Activated CD4-positive, alpha-beta T cell treated with anti-CD3 and anti-CD28 coated beads for 36 hours (primary cell): ENCODE measurements at regions not wholly inside any gene's neighbourhood (a gene's known extent, or its start where the extent isn't known, plus 50 kb on each side); places are given as distances from the start of the nearest gene placed in this dataset.
A peak's percentile ranks its signal among the peaks of the same experiment; 100 is the strongest.

Source experiments
- ATAC-seq: fragments of 200-7000 bp; cut with Tn5 transposase; one replicate; pipeline ENCODE4 v1.10.0; 2021; ENCODE audit warnings: mild to moderate bottlenecking, moderate library complexity
- CTCF ChIA-PET: fragments of 350-600 bp; sonication (Branson Sonifier 250); formaldehyde crosslinking; loops from one replicate; lab custom pipeline; 2021; ENCODE audit warnings: antibody characterized with exemption; lab: Charles Lee
- POLR2A ChIA-PET: fragments of 350-600 bp; sonication (Branson Sonifier 250); formaldehyde crosslinking; loops from one replicate; lab custom pipeline; 2021; ENCODE audit warnings: antibody characterized with exemption, inconsistent platforms; lab: Charles Lee
- DNase-seq: peaks from one replicate; pipeline ENCODE4 v3.0.0-alpha.2; 2020
- H3K27ac Mint-ChIP-seq: one replicate; pipeline ENCODE4 v1.8.0; 2021; ENCODE audit warnings: mixed read lengths
- H3K27me3 Mint-ChIP-seq: one replicate; pipeline ENCODE4 v1.8.0; 2021; ENCODE audit warnings: mixed read lengths
- H3K36me3 Mint-ChIP-seq: one replicate; pipeline ENCODE4 v1.8.0; 2021; ENCODE audit warnings: low read depth, mixed read lengths
- H3K4me1 Mint-ChIP-seq: one replicate; pipeline ENCODE4 v1.8.0; 2021; ENCODE audit warnings: mixed read lengths
- H3K4me3 Mint-ChIP-seq: one replicate; pipeline ENCODE4 v1.8.0; 2021; ENCODE audit warnings: mild to moderate bottlenecking, moderate library complexity, mixed read lengths
- H3K9me3 Mint-ChIP-seq: one replicate; pipeline ENCODE4 v1.8.0; 2021; ENCODE audit warnings: low read depth, mixed read lengths
- intact Hi-C, 2 experiments: fragments of 100-400 bp; cut with DNase I in 1 of 2; cut with micrococcal nuclease in 1 of 2; formaldehyde crosslinking; loops; one replicate each; pipeline versions ENCODE4 v1.14.2 to v1.15.1; 2022 to 2024; cut with DNase I, micrococcal nuclease

DNA sequence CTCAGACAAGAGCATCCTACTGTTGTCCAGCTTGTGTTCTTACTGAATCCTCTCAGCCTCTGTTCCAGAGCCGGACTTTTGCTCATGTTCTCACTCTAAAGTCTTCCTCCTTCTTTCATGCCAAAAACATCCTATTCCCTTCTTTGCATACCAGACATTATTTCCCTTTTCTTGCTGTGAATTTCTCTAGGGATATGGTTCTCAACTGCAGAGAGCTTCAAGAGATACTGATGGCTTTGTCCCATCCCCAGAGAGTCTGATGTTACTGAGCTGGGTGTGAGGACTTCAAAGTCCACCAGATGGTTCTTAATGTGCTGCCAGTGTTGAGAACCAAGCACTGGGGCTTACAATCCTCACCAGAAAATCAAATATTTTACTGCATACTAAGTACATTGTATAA is 98.6 kb upstream of the FER start:
- intact Hi-C loops, result loop anchor here in 1 of 2 experiments (10.0 kb wide), 1 partner anchor 816 kb away; no protein-coding TSS in a partner anchor
- Mint-ChIP-seq H3K27ac (no peak overlapping the region), H3K36me3 (no peaks in the 10 kb centered on the region), H3K4me1 (no peaks in the 10 kb centered on the region), H3K4me3 (no peak overlapping the region), H3K9me3 (peaks cover 3% of the 10 kb centered on the region), H3K27me3 (no peaks in the 10 kb centered on the region)
- ATAC-seq, result no peak
- DNase-seq, result no peak
- CTCF ChIA-PET, result no interaction called here
- POLR2A ChIA-PET, result no interaction called here

DNA sequence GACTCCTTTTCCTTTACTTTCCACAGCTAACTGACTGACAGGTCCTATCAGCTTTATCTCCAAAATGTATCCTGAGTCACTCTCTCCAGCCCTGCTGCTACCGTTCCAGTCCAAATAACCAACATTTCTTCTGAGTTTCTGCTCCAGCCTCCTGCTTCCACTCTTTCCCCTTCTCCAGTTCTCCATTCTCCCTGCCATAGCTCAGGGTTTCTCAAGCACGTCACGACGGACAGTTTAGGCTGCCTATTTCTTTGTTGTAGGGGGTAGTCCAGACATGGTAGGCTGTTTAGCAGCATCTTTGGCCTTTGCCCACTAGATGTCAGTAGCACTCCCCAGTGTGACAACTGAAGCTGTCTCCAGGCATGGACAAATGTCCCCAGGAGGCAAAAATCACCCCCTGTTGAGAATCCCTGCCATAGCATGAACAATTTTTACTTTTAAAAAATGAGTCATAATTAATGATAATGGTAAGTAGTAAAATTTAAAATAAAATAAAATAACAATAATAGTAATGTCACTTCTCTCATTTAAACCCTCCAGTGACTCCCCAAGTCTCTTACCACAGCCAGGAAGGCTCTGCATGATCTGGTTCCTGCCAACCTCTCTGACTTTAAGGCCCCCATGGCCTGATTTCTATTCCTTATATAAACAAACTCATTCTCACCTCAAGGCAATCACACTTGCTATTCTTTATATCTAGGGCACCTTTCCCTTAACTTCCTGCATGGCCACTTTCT is 105.4 kb upstream of the FER start:
- no peaks in the 10 kb centered on the region for H3K36me3 Mint-ChIP-seq
- H3K27ac Mint-ChIP-seq, result no peak overlapping the region
- no peak overlapping the region for H3K4me3 Mint-ChIP-seq
- peak; percentile 98 for ATAC-seq
- intact Hi-C loops, result loop anchor here (1.0 to 10.0 kb wide), 5 partner anchors 796 to 1985 kb away; partner anchors contain the start of gene MAN2A1 (in 1 of the 2)
- peak; percentile 71 for DNase-seq
- H3K4me1 Mint-ChIP-seq, result peaks cover 3% of the 10 kb centered on the region
- CTCF ChIA-PET, result interaction anchor here (0.6 to 1.3 kb wide), 10 partner anchors 8 to 1046 kb away, joined by 3 to 4 read pairs (median 3); no protein-coding TSS in a partner anchor
- POLR2A ChIA-PET, result no interaction called here
- peaks cover 3% of the 10 kb centered on the region for H3K27me3 Mint-ChIP-seq
- peaks cover 3% of the 10 kb centered on the region for H3K9me3 Mint-ChIP-seq

DNA sequence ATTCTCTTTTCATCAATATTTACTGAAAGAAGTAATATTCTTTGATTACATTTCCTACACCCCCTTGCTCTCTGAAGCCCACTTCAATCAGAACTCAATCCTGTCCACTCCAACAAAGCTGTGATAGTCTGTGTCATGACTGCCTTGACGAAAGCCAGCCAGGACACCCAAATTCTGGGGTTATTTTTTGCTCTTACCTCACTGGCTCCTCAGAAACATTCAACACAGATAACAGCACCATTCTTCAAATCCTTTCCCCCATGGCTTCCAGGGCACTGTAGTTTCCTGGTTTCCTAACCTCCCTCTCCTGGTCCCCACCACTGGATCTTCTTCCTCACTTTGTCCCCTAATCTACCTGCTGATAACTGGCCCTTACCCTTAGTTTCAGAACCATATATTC is 106.1 kb upstream of the FER start:
- no peak overlapping the region for H3K4me3 Mint-ChIP-seq
- ChIA-PET CTCF (interaction anchor here (0.6 to 1.3 kb wide), 6 partner anchors 9 to 1047 kb away, joined by 3 read pairs; no protein-coding TSS in a partner anchor), POLR2A (interaction anchor here (0.6 kb wide), 1 partner anchor 563 kb away, joined by 3 read pairs; no protein-coding TSS in a partner anchor)
- peaks cover 3% of the 10 kb centered on the region for H3K4me1 Mint-ChIP-seq
- H3K27me3 Mint-ChIP-seq, result peaks cover 3% of the 10 kb centered on the region
- no peak overlapping the region for H3K27ac Mint-ChIP-seq
- H3K36me3 Mint-ChIP-seq, result no peaks in the 10 kb centered on the region
- no peaks in the 10 kb centered on the region for H3K9me3 Mint-ChIP-seq
- no peak for ATAC-seq
- no peak for DNase-seq
- intact Hi-C loops, result loop anchor here (5.0 to 10.0 kb wide), 3 partner anchors 823 to 1986 kb away; no protein-coding TSS in a partner anchor

DNA sequence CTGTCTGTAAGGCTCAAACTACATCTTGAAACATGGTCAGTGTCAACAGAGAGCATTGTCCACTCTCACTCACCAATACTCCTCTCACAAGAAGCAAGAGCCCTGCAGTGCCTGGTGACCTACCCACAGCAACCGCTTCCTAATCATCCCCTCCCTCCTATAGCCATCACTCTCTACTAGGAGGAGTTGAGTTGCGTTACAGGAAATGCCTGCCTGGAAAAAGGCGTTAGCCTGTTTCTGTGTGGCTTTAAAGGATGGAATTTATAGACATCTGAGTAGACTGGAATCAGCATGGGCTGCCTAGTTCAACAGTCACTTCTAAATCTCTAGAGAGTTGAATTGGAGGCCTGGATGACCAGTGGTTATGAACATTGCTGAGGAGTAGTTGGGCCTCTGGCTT is 108.3 kb upstream of the FER start:
- Mint-ChIP-seq H3K27ac (no peak overlapping the region), H3K4me3 (no peak overlapping the region), H3K36me3 (no peaks in the 10 kb centered on the region), H3K4me1 (peaks cover 5% of the 10 kb centered on the region), H3K9me3 (no peaks in the 10 kb centered on the region), H3K27me3 (peaks cover 3% of the 10 kb centered on the region)
- ATAC-seq (no peak), DNase-seq (no peak)
- POLR2A ChIA-PET, result no interaction called here
- intact Hi-C loops, result no loop called here
- CTCF ChIA-PET, result interaction anchor here (1.3 kb wide), 1 partner anchor 23 kb away, joined by 3 read pairs; no protein-coding TSS in a partner anchor

DNA sequence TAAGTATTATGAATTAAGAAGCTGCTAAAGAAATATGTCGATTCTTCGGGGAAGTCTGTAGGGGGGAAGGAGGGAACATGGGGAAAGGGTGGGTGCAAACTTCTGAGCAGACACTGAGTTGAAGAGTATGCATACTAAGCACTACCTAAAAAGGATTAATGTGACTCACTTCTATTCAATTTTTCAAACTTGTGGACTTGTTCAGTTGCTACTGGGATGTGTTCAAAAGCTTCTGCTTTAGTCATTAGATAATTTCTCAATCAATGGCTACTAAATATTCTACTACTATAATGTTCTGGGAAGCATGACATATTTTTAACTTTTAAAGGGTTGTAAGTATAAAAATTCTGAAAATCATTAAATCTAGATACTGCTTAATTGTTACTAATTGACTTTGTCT is 109.7 kb upstream of the FER start:
- intact Hi-C loops, result no loop called here
- no peak overlapping the region for H3K4me3 Mint-ChIP-seq
- no peaks in the 10 kb centered on the region for H3K9me3 Mint-ChIP-seq
- DNase-seq (no peak), ATAC-seq (no peak)
- peaks cover 3% of the 10 kb centered on the region for H3K27me3 Mint-ChIP-seq
- H3K27ac Mint-ChIP-seq, result no peak overlapping the region
- POLR2A ChIA-PET, result no interaction called here
- H3K4me1 Mint-ChIP-seq, result peaks cover 5% of the 10 kb centered on the region
- CTCF ChIA-PET, result no interaction called here
- no peaks in the 10 kb centered on the region for H3K36me3 Mint-ChIP-seq

DNA sequence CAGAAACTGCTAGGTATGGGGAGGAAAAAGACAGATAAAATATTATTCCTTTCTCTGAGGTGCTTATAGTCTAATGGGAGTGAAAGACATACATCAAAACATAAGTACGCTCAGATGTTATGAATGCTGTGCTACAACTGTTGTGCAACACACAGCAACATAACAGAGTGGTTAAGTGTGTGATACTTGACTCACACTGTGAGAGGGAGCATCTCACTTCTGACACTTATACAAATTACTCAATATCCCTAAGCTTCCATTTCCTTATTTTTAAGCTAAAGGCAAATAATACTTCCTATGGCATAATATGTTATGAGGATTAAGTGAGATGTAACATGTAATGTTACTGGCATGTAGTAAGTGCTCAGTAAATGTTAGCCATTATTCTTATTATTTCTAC is 110.6 kb upstream of the FER start:
- H3K36me3 Mint-ChIP-seq, result no peaks in the 10 kb centered on the region
- intact Hi-C loops, result no loop called here
- peaks cover 4% of the 10 kb centered on the region for H3K4me1 Mint-ChIP-seq
- CTCF ChIA-PET, result no interaction called here
- no peaks in the 10 kb centered on the region for H3K9me3 Mint-ChIP-seq
- DNase-seq (no peak), ATAC-seq (no peak)
- POLR2A ChIA-PET, result no interaction called here
- H3K4me3 Mint-ChIP-seq, result no peak overlapping the region
- peaks cover 2% of the 10 kb centered on the region for H3K27me3 Mint-ChIP-seq
- no peak overlapping the region for H3K27ac Mint-ChIP-seq

DNA sequence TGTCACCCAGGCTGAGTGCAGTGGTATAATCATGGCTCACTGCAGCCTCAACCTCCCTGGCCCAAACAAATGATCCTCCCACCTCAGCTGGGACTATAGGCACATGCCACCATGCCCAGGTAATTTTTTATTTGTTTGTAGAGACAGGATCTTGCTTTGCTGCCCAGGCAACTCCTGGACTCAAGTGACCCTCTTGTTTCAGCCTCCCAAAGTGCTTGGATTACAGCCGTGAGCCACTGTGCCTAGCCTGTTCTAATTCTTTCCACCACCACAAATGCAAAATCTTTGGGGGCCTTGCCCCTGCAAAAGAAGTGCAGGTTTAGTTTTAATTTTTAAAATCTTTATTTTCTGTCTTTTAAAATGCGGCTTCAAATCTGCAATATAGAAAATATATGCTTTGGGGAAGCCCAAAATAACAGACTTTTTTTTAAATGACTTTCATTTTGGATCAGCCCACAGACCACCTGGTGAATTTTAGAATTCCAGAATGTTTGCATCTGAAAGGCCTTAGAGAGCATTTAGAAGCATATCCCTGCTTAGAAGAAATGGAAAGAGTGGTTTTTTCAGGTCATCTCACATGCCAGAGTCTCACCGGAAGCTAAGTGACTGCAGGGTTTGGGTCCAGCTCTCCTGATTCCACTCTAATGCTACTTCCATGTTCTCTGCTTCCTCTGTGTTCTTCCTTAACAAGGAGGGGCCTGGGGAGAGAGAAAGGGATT is 111.4 kb upstream of the FER start:
- H3K27ac Mint-ChIP-seq, result no peak overlapping the region
- H3K36me3 Mint-ChIP-seq, result no peaks in the 10 kb centered on the region
- intact Hi-C loops, result no loop called here
- ChIA-PET CTCF (interaction anchor here (0.6 kb wide), 1 partner anchor 173 kb away, joined by 3 read pairs; no protein-coding TSS in a partner anchor), POLR2A (no interaction called here)
- peaks cover 2% of the 10 kb centered on the region for H3K4me1 Mint-ChIP-seq
- H3K27me3 Mint-ChIP-seq, result no peaks in the 10 kb centered on the region
- ATAC-seq, result no peak
- H3K4me3 Mint-ChIP-seq, result no peak overlapping the region
- no peaks in the 10 kb centered on the region for H3K9me3 Mint-ChIP-seq
- no peak for DNase-seq

DNA sequence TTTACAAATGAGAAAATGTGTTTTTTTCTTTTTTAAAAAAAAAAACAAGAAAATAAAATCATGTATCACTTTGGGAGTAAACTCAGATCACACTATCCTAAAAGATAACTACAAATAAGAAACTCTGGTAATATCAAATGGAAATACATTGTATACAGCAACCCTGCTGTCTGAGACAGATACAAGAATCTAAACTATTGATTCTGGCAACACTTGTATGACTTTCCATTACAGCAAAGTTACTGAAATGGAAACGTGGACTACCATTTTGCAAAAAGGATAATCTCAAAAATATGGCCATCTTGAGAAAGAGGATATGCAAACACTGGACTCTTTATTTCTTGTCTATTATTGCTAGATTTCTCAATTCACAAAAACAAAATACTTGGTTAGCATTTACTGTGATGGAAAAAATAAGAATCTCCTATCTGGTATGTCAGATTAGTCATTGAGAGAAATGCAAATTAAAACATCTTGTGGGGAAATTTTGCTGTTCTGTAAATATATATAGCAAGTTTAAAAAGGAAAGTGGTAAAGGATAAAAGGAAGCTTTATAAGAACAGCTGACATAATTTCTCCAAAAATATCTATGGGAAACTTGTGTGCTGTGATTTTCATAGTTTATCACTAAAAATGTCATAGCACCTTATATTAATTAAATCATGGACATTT is 112.9 kb upstream of the FER start:
- H3K27ac Mint-ChIP-seq, result no peak overlapping the region
- no peaks in the 10 kb centered on the region for H3K27me3 Mint-ChIP-seq
- peaks cover 2% of the 10 kb centered on the region for H3K4me1 Mint-ChIP-seq
- no peak overlapping the region for H3K4me3 Mint-ChIP-seq
- ChIA-PET POLR2A (no interaction called here), CTCF (interaction anchor here (0.6 kb wide), 1 partner anchor 11 kb away, joined by 3 read pairs; no protein-coding TSS in a partner anchor)
- no peaks in the 10 kb centered on the region for H3K9me3 Mint-ChIP-seq
- intact Hi-C loops, result no loop called here
- ATAC-seq (peak; percentile 19), DNase-seq (no peak)
- H3K36me3 Mint-ChIP-seq, result no peaks in the 10 kb centered on the region

DNA sequence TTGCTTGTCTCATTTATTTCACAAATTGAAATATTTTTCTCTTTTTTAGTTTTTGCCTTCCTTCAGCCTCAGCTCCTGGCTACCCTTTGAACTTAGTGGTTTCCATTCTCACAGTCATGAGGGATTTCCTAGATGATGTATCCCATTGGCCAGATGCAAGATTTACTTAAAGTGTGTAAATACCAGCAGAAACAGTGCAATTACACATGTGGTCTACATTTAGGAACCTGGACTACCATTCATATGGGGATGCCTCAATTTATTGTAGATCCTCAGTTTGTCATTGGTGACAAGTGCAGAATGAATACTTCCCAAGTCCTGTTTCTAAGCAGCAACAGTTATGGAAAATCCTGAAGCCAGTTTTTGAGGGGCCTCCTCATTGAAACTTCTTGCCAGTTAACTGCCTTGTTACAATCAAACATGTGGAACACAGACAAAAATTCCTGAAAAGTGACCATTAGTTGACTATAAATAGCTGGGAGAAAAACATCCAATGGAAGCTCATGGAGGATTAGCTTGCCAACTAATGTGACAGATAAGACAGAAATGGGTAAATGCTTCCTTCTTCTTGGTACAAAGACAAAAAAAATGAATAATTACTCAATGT is 113.6 kb upstream of the FER start:
- ChIA-PET CTCF (interaction anchor here (0.6 kb wide), 1 partner anchor 12 kb away, joined by 3 read pairs; no protein-coding TSS in a partner anchor), POLR2A (no interaction called here)
- ATAC-seq (no peak), DNase-seq (no peak)
- Mint-ChIP-seq H3K4me3 (no peak overlapping the region), H3K27me3 (no peaks in the 10 kb centered on the region), H3K36me3 (no peaks in the 10 kb centered on the region), H3K27ac (no peak overlapping the region), H3K4me1 (peaks cover 2% of the 10 kb centered on the region), H3K9me3 (no peaks in the 10 kb centered on the region)
- intact Hi-C loops, result no loop called here

DNA sequence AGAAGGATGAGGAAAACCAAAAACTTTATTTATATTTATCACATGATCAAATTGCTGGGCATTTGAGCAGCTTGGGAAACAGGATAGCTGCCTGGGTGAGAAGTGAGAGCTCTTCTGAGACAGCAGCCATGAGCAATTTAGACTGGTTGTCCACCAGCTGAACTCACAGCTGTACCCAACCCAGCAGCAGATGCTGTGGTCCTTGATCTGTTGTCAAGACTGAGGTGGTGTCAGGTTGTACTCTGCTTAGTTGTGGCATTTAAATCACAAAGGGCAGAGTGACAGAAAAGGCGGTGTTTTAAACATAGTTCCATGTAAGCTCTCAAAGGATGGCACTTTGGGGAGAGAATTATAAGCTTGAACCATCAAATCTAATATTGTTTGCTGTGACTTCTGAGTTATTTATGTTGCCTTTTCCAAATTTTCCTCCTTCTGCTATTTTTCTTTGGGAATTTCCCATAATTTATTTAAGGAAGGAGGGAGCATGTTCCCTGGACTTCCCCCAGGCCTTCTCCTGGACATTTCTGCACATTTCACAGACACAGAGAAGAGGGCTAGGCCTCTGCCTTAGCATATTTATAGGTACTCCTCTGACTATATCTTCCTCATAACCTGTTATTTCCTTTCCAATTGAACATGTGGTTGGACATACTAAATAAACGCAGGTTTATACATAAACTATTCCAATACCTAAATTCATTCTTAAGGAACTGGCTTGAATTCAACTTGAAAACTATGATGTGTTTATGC is 117.7 kb upstream of the FER start:
- ChIA-PET CTCF (no interaction called here), POLR2A (no interaction called here)
- H3K27me3 Mint-ChIP-seq, result peaks cover 2% of the 10 kb centered on the region
- H3K9me3 Mint-ChIP-seq, result no peaks in the 10 kb centered on the region
- intact Hi-C loops, result no loop called here
- no peak overlapping the region for H3K27ac Mint-ChIP-seq
- H3K36me3 Mint-ChIP-seq, result no peaks in the 10 kb centered on the region
- H3K4me3 Mint-ChIP-seq, result no peak overlapping the region
- ATAC-seq (no peak), DNase-seq (no peak)
- peaks cover 2% of the 10 kb centered on the region for H3K4me1 Mint-ChIP-seq
